ENCODE measurements at regions not wholly inside any gene's neighbourhood (a gene's known extent, or its start where the extent isn't known, plus 50 kb on each side); places are given as distances from the start of the nearest gene placed in this dataset.

DNA sequence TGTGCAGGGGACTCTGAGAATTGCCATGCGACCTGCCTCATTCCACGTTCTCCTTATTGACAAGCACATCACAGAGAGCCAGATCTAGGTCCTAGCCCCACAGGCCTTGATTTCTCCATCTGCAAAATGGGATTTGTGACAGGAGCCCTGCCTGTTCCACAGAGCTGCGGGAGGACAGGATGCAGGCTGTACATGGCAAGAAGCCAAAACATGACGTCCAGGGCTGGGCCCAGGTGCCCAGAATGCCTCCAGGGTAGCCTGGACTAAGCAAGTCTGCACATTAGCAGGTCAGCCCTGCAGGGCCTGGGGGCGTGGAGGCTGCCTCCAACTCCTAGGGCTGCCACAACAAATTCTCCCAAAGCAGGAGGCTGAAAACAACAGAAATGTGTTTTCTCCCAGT lies 235.7 kb upstream of the SDK2 start:
- no peak for DNase-seq (ENCODE audit: low read depth, low spot score)
- no peak overlapping the region for H3K4me3 ChIP-seq

DNA sequence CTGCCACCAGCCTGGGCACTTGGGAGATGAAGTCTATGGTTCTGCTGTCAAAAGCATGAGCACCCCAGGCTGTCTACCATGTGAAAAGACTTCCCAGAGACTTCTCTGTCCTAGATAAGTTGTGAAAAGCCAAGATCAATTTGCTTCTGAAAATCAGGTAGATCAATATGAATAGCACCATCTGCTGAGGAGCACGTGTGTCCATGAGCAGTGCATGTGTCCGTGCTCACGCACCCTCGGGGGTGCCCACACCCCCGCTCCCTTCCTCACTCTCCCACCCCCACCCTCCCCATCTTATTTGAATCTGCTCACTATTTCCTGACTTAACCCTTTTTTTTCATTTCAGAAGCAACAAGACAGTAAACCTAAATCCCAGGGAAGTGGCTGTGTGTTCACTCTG lies 238.3 kb upstream of the SDK2 start:
- Histone ChIP-seq H3K9ac (ENCODE audit: insufficient read length) (no peak overlapping the region), H3K36me3 (ENCODE audit: insufficient read depth, low read length) (no peaks in the 10 kb centered on the region), H3K4me3 (no peak overlapping the region), H3K27ac (no peak overlapping the region), H3K9me3 (ENCODE audit: low read depth, low read length) (no peaks in the 10 kb centered on the region)
- no peak for TF ChIP-seq EZH2 (IDR thresholded peaks at IDR 0.05)
- TF ChIP-seq POLR2AphosphoS5 (IDR thresholded peaks at IDR 0.05; ENCODE audit: borderline replicate concordance, low read depth, low read length) = no peak
- TF ChIP-seq FOXP2 (optimal IDR thresholded peaks at IDR 0.05; ENCODE audit: control extremely low read depth, extremely low read length, insufficient read depth) = no peak
- no peak for DNase-seq (ENCODE audit: low read depth, low spot score)

More for the DNA sequence above, 235.7 kb upstream of the SDK2 start:
- TF ChIP-seq FOXP2 (optimal IDR thresholded peaks at IDR 0.05; ENCODE audit: control extremely low read depth, extremely low read length, insufficient read depth) (no peak), EZH2 (IDR thresholded peaks at IDR 0.05) (no peak), POLR2AphosphoS5 (IDR thresholded peaks at IDR 0.05; ENCODE audit: borderline replicate concordance, low read depth, low read length) (no peak)
- H3K36me3 ChIP-seq (ENCODE audit: insufficient read depth, low read length) = no peaks in the 10 kb centered on the region
- H3K9ac ChIP-seq (ENCODE audit: insufficient read length) = no peak overlapping the region
- H3K9me3 ChIP-seq (ENCODE audit: low read depth, low read length) = no peaks in the 10 kb centered on the region
- no peak overlapping the region for H3K27ac ChIP-seq

DNA sequence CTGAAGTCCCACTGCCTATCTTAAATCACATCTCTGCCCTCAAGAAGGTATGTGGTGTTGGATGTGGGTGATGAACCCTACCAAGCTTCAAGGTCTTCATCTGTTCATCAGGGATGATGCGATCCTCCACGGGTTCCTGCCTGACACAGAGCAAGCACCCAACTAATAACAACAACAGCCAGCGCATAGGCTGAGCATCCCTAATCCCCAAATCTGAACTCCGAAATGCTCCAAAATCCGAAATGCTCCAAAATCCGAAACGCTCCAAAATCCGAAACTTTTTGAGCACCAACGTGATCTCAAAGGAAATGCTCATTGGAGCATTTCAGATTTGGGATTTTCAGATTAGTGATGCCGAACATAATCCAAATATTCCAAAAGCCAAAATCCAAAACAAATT lies 238.9 kb upstream of the SDK2 start:
- no peak overlapping the region for H3K9ac ChIP-seq (ENCODE audit: insufficient read length)
- DNase-seq (ENCODE audit: low read depth, low spot score) = no peak
- no peaks in the 10 kb centered on the region for H3K36me3 ChIP-seq (ENCODE audit: insufficient read depth, low read length)
- H3K9me3 ChIP-seq (ENCODE audit: low read depth, low read length) = no peaks in the 10 kb centered on the region
- no peak overlapping the region for H3K4me3 ChIP-seq
- no peak overlapping the region for H3K27ac ChIP-seq
- TF ChIP-seq EZH2 (IDR thresholded peaks at IDR 0.05) = no peak
- TF ChIP-seq FOXP2 (optimal IDR thresholded peaks at IDR 0.05; ENCODE audit: control extremely low read depth, extremely low read length, insufficient read depth) = no peak
- no peak for TF ChIP-seq POLR2AphosphoS5 (IDR thresholded peaks at IDR 0.05; ENCODE audit: borderline replicate concordance, low read depth, low read length)

DNA sequence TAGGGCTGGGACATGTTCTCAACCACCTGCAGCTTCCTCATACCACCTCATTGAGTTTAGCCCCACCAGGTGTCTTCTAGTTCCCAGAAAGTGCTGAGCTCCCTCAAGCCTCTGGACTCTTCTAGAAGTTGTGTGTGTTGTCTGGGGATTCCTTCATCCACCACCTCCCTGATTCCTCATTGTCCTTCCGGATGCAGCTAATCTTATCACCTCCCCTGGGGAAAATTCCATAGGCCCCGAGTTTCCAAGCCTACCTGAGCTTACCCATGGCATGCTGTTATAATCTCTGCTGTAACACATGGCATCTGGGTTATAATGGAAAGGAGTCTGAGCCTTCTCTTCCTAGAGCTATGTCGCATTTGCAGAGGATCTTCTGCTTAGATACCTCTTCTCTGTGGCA lies 243.5 kb upstream of the SDK2 start:
- Histone ChIP-seq H3K9ac (ENCODE audit: insufficient read length) (no peak overlapping the region), H3K36me3 (ENCODE audit: insufficient read depth, low read length) (no peaks in the 10 kb centered on the region), H3K4me3 (no peak overlapping the region), H3K27ac (no peak overlapping the region), H3K9me3 (ENCODE audit: low read depth, low read length) (no peaks in the 10 kb centered on the region)
- no peak for TF ChIP-seq POLR2AphosphoS5 (IDR thresholded peaks at IDR 0.05; ENCODE audit: borderline replicate concordance, low read depth, low read length)
- no peak for TF ChIP-seq FOXP2 (optimal IDR thresholded peaks at IDR 0.05; ENCODE audit: control extremely low read depth, extremely low read length, insufficient read depth)
- TF ChIP-seq EZH2 (IDR thresholded peaks at IDR 0.05) = no peak
- no peak for DNase-seq (ENCODE audit: low read depth, low spot score)

DNA sequence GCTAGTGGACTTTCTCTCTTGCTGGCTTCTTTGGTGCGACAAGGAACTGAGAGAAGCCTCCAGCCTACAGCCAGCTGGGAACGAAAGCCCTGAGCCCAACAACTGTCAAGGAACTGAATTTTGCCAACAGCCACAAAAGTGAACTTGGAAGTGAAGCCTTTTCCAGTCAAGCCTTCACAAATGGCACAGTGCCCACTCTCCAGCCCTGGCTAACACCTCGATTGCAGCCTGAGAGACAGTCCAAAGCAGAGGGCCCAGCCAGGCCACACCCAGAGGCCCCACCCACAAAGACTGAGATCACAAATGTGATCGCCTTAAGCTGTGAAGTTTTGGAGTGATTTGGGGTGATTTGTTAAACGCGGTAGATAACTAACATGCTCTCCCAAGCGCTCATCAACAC lies 244.6 kb upstream of the SDK2 start:
- DNase-seq (ENCODE audit: low read depth, low spot score) = no peak
- no peak for TF ChIP-seq EZH2 (IDR thresholded peaks at IDR 0.05)
- TF ChIP-seq FOXP2 (optimal IDR thresholded peaks at IDR 0.05; ENCODE audit: control extremely low read depth, extremely low read length, insufficient read depth) = no peak
- no peaks in the 10 kb centered on the region for H3K9me3 ChIP-seq (ENCODE audit: low read depth, low read length)
- no peak overlapping the region for H3K4me3 ChIP-seq
- no peak overlapping the region for H3K9ac ChIP-seq (ENCODE audit: insufficient read length)
- no peaks in the 10 kb centered on the region for H3K36me3 ChIP-seq (ENCODE audit: insufficient read depth, low read length)
- no peak overlapping the region for H3K27ac ChIP-seq

DNA sequence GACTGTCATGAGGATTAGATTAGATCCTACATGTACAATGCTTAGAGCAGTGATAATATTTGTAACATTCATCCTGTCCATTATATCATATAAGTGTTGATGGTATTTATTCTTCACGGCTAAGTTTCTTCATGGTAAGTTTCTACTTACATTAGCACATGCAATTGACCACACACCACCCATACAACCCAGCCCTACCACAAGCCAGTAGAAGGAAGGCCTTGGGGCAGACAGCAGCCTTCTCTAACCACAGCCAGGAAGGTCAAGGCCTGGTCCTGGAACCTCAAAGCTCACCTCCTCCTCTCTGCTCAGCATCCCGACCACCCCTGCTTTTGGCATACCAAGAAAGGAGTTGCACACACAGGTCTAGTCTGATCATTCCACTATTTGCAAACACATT lies 245.2 kb upstream of the SDK2 start:
- no peaks in the 10 kb centered on the region for H3K36me3 ChIP-seq (ENCODE audit: insufficient read depth, low read length)
- no peak for DNase-seq (ENCODE audit: low read depth, low spot score)
- H3K27ac ChIP-seq = no peak overlapping the region
- H3K9ac ChIP-seq (ENCODE audit: insufficient read length) = no peak overlapping the region
- no peak overlapping the region for H3K4me3 ChIP-seq
- TF ChIP-seq FOXP2 (optimal IDR thresholded peaks at IDR 0.05; ENCODE audit: control extremely low read depth, extremely low read length, insufficient read depth) (no peak), EZH2 (IDR thresholded peaks at IDR 0.05) (no peak), POLR2AphosphoS5 (IDR thresholded peaks at IDR 0.05; ENCODE audit: borderline replicate concordance, low read depth, low read length) (no peak)
- no peaks in the 10 kb centered on the region for H3K9me3 ChIP-seq (ENCODE audit: low read depth, low read length)

DNA sequence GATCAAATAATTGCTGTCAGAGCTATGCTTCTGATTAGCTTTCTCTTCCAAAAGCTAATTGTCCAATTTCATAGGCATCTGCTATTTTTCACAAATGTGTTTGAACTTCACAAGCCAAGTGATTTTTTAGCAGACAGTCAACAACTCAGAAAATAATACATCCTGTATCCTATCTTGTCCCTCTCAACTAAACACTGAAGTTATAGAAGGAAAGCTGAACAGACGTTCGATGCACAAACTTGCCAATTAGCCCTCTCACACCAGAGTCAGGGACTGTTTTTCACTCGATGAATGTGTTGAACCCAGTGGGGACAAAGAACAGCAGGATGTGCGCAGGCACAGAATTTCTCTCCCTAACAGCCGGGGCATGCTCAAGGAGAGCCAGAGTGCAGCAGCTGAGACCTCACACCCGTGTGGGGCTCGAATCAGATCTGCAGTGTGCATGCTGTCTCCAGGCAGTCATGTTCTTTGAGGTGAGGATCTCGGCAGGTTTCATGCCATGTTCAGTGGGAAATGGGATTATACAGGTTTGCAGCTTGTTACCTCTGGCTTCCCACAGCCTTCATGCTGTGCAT lies 246.7 kb upstream of the SDK2 start:
- TF ChIP-seq POLR2AphosphoS5 (IDR thresholded peaks at IDR 0.05; ENCODE audit: borderline replicate concordance, low read depth, low read length) = no peak
- TF ChIP-seq FOXP2 (optimal IDR thresholded peaks at IDR 0.05; ENCODE audit: control extremely low read depth, extremely low read length, insufficient read depth) = no peak
- TF ChIP-seq EZH2 (IDR thresholded peaks at IDR 0.05) = no peak
- no peak overlapping the region for H3K4me3 ChIP-seq
- H3K9ac ChIP-seq (ENCODE audit: insufficient read length) = no peak overlapping the region
- H3K27ac ChIP-seq = no peak overlapping the region
- H3K36me3 ChIP-seq (ENCODE audit: insufficient read depth, low read length) = no peaks in the 10 kb centered on the region
- DNase-seq (ENCODE audit: low read depth, low spot score) = no peak
- no peaks in the 10 kb centered on the region for H3K9me3 ChIP-seq (ENCODE audit: low read depth, low read length)

DNA sequence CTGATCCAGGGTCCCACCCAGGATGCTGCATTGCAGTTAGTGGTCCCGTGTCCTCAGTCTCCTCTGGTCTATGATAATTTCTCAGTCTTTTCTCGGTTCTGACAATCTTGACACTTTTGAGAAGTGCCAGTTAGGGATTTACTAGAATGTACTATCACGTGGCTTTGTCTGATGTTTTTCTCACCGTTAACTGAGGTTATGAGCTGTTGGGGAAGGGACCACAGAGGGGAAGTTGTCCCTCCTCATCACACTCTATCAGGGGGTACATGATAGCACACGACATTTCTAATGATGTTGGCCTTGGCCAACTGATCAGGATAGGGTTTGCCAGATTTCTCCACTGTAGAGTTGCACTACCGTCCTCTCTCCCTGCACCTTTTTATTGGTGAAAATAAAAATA lies 250.9 kb upstream of the SDK2 start:
- Histone ChIP-seq H3K9me3 (ENCODE audit: low read depth, low read length) (no peaks in the 10 kb centered on the region), H3K27ac (no peak overlapping the region), H3K4me3 (no peak overlapping the region), H3K9ac (ENCODE audit: insufficient read length) (no peak overlapping the region), H3K36me3 (ENCODE audit: insufficient read depth, low read length) (no peaks in the 10 kb centered on the region)
- DNase-seq (ENCODE audit: low read depth, low spot score) = no peak
- TF ChIP-seq EZH2 (IDR thresholded peaks at IDR 0.05) (no peak), POLR2AphosphoS5 (IDR thresholded peaks at IDR 0.05; ENCODE audit: borderline replicate concordance, low read depth, low read length) (no peak), FOXP2 (optimal IDR thresholded peaks at IDR 0.05; ENCODE audit: control extremely low read depth, extremely low read length, insufficient read depth) (no peak)

DNA sequence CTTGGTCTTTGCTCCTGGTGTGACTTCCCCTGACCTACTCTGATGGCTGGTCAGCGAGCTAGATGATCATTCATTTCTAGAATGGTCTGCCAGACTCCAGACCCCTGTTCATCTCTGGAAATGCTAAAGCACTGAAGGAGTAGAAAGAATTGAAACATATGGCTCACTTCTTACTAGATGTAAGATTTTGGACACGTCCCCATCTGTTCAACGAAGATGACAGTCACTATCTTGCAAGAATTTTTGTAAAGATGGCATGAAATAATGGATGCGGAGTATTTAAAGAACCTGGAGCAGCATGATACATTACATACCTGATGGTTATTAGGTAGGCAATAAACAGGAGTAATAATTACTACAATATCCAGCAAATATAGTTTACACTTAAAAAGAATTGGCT lies 252.7 kb upstream of the SDK2 start:
- no peak overlapping the region for H3K4me3 ChIP-seq

More for the DNA sequence above, 252.7 kb upstream of the SDK2 start:
- H3K9me3 ChIP-seq (ENCODE audit: low read depth, low read length) = no peaks in the 10 kb centered on the region
- DNase-seq (ENCODE audit: low read depth, low spot score) = no peak
- no peaks in the 10 kb centered on the region for H3K36me3 ChIP-seq (ENCODE audit: insufficient read depth, low read length)
- TF ChIP-seq FOXP2 (optimal IDR thresholded peaks at IDR 0.05; ENCODE audit: control extremely low read depth, extremely low read length, insufficient read depth) (no peak), POLR2AphosphoS5 (IDR thresholded peaks at IDR 0.05; ENCODE audit: borderline replicate concordance, low read depth, low read length) (no peak), EZH2 (IDR thresholded peaks at IDR 0.05) (no peak)
- H3K9ac ChIP-seq (ENCODE audit: insufficient read length) = no peak overlapping the region
- H3K27ac ChIP-seq = no peak overlapping the region

Measured in SK-N-MC (cell line).